Mammary epithelial cell (primary cell): ENCODE measurements at regions not wholly inside any gene's neighbourhood (a gene's known extent, or its start where the extent isn't known, plus 50 kb on each side); places are given as distances from the start of the nearest gene placed in this dataset.

Experiments
- CTCF ChIP-seq, 2 donors: IDR thresholded peaks in 1 of 2; conservative IDR thresholded peaks in 1 of 2; 2 replicates each; pipeline ENCODE4 v1.5.1; 2011 to 2012; ENCODE audit warnings: inconsistent platforms in 2 of 2, low read length in 2 of 2, mild to moderate bottlenecking in 2 of 2, control low read depth in 1 of 2, low read depth in 1 of 2; ENCODE audit not compliant: insufficient read depth in 1 of 2; ENCODE audit errors: extremely low read depth in 1 of 2
- EZH2 ChIP-seq: IDR thresholded peaks from 2 replicates; pipeline ENCODE4 v1.6.1; 2012; ENCODE audit warnings: low read length, inconsistent platforms, borderline replicate concordance

- TF ChIP-seq CTCF (conservative IDR thresholded peaks at IDR 0.05 in 1 of 2, IDR thresholded peaks at IDR 0.05 in 1 of 2; ENCODE audit: extremely low read depth in 1 of 2, insufficient read depth in 1 of 2, low read depth in 1 of 2, low read length in 2 of 2): no peak
- no peak for TF ChIP-seq EZH2
Measured at GRCh38 chr14:35240231-35240630, 52.0 kb upstream of the PSMA6 start.
